HEK293 (cell line): ENCODE measurements at regions not wholly inside any gene's neighbourhood (a gene's known extent, or its start where the extent isn't known, plus 50 kb on each side); places are given as distances from the start of the nearest gene placed in this dataset.

Experiments used
- CTCF ChIA-PET: fragments of 350-600 bp; formaldehyde crosslinking; extraction: SDS; loops from one replicate; lab custom pipeline; 2021; ENCODE audit warnings: antibody characterized with exemption; lab: Yijun Ruan, JAX
- POLR2A ChIA-PET: fragments of 300-600 bp; formaldehyde crosslinking; extraction: SDS; loops from one replicate; lab custom pipeline; 2020; ENCODE audit warnings: antibody characterized with exemption, inconsistent platforms; lab: Yijun Ruan, JAX
- H3K27ac ChIP-seq: fragments of 200-500 bp; sonication (Bioruptor generic); 2 replicates; pipeline ENCODE4 v1.5.1; 2014; ENCODE audit warnings: low read depth, low read length, control low read depth, inconsistent platforms; ENCODE audit errors: extremely low read depth
- H3K36me3 ChIP-seq, 2 experiments: fragments of 200-500 bp in 1 of 2; sonication (Bioruptor generic) in 1 of 2; 1 replicate in 1 of 2; 2 replicates in 1 of 2; pipeline ENCODE4 v1.5.1; 2014 to 2017; ENCODE audit warnings: inconsistent platforms in 2 of 2, low read length in 2 of 2; ENCODE audit not compliant: control insufficient read depth in 2 of 2, insufficient read depth in 1 of 2
- H3K4me1 ChIP-seq: fragments of 200-500 bp; sonication (Bioruptor generic); 2 replicates; pipeline ENCODE4 v1.5.1; 2014; ENCODE audit warnings: mild to moderate bottlenecking, low read length, inconsistent platforms; ENCODE audit not compliant: control insufficient read depth, insufficient read depth
- H3K4me3 ChIP-seq: 2 replicates; pipeline ENCODE4 v1.5.1; 2011; ENCODE audit warnings: low read depth, mild to moderate bottlenecking, control low read depth, low read length, moderate library complexity
- H3K9me3 ChIP-seq: fragments of 200-500 bp; sonication (Bioruptor generic); 2 replicates; pipeline ENCODE4 v1.5.1; 2014; ENCODE audit warnings: low read depth, low read length, inconsistent platforms; ENCODE audit not compliant: control insufficient read depth, insufficient read depth
- GLIS2 ChIP-seq: fragments of 450-650 bp; formaldehyde crosslinking; IDR thresholded peaks from 2 replicates; pipeline ENCODE4 v1.5.1; 2016; ENCODE audit warnings: missing biosample characterization, missing genetic modification characterization
- KLF7 ChIP-seq: fragments of 450-650 bp; formaldehyde crosslinking; IDR thresholded peaks from 2 replicates; pipeline ENCODE4 v1.5.1; 2016; ENCODE audit warnings: missing biosample characterization, missing genetic modification characterization, borderline replicate concordance
- REPIN1 ChIP-seq: fragments of 450-650 bp; formaldehyde crosslinking; IDR thresholded peaks from 2 replicates; pipeline ENCODE4 v1.5.1; 2017; ENCODE audit warnings: missing biosample characterization, missing genetic modification characterization, low read depth
- REST ChIP-seq: fragments of 450-650 bp; formaldehyde crosslinking; IDR thresholded peaks from 2 replicates; pipeline ENCODE4 v1.5.1; 2016; ENCODE audit warnings: missing biosample characterization, missing genetic modification characterization
- SCRT1 ChIP-seq: fragments of 450-650 bp; formaldehyde crosslinking; IDR thresholded peaks from 2 replicates; pipeline ENCODE4 v1.5.1; 2016; ENCODE audit warnings: missing biosample characterization, missing genetic modification characterization, borderline replicate concordance
- SETDB1 ChIP-seq: IDR thresholded peaks from one replicate; pipeline ENCODE4 v1.6.1; 2017; ENCODE audit warnings: mild to moderate bottlenecking, low read length, moderate library complexity, mixed read lengths; ENCODE audit not compliant: insufficient read length
- TSHZ1 ChIP-seq: fragments of 450-650 bp; formaldehyde crosslinking; IDR thresholded peaks from 2 replicates; pipeline ENCODE4 v1.5.1; 2016; ENCODE audit warnings: missing biosample characterization, missing genetic modification characterization, borderline replicate concordance
- ZEB2 ChIP-seq: fragments of 450-650 bp; formaldehyde crosslinking; IDR thresholded peaks from 2 replicates; pipeline ENCODE4 v1.5.1; 2016; ENCODE audit warnings: missing biosample characterization, missing genetic modification characterization
- ZNF140 ChIP-seq: fragments of 450-650 bp; formaldehyde crosslinking; IDR thresholded peaks from 2 replicates; pipeline ENCODE4 v1.5.1; 2016; ENCODE audit warnings: missing biosample characterization, missing genetic modification characterization
- ZNF146 ChIP-seq: fragments of 450-650 bp; formaldehyde crosslinking; IDR thresholded peaks from 2 replicates; pipeline ENCODE4 v1.5.1; 2016; ENCODE audit warnings: missing biosample characterization, missing genetic modification characterization
- ZNF157 ChIP-seq: fragments of 450-650 bp; formaldehyde crosslinking; IDR thresholded peaks from 2 replicates; pipeline ENCODE4 v1.5.1; 2016; ENCODE audit warnings: missing biosample characterization, missing genetic modification characterization
- ZNF184 ChIP-seq: fragments of 450-650 bp; IDR thresholded peaks from 2 replicates; pipeline ENCODE4 v1.5.1; 2018; ENCODE audit warnings: missing biosample characterization, mild to moderate bottlenecking, missing genetic modification characterization
- ZNF19 ChIP-seq: fragments of 450-650 bp; formaldehyde crosslinking; IDR thresholded peaks from 2 replicates; pipeline ENCODE4; 2016; ENCODE audit warnings: missing biosample characterization, missing genetic modification characterization, low read depth
- ZNF214 ChIP-seq: fragments of 450-650 bp; formaldehyde crosslinking; IDR thresholded peaks from 2 replicates; pipeline ENCODE4 v1.5.1; 2017; ENCODE audit warnings: missing biosample characterization, mild to moderate bottlenecking, missing genetic modification characterization, borderline replicate concordance
- ZNF239 ChIP-seq: fragments of 450-650 bp; formaldehyde crosslinking; IDR thresholded peaks from 2 replicates; pipeline ENCODE4 v1.5.1; 2016; ENCODE audit warnings: missing biosample characterization, missing genetic modification characterization
- ZNF555 ChIP-seq: fragments of 450-650 bp; formaldehyde crosslinking; conservative IDR thresholded peaks from 2 replicates; pipeline ENCODE4 v1.5.1; 2017; ENCODE audit warnings: missing biosample characterization, mild to moderate bottlenecking, missing genetic modification characterization, inconsistent platforms
- ZNF560 ChIP-seq: fragments of 450-650 bp; formaldehyde crosslinking; IDR thresholded peaks from 2 replicates; pipeline ENCODE4 v1.5.1; 2017; ENCODE audit warnings: missing biosample characterization, missing genetic modification characterization, borderline replicate concordance
- ZNF561 ChIP-seq: fragments of 450-650 bp; IDR thresholded peaks from 2 replicates; pipeline ENCODE4 v1.5.1; 2018; ENCODE audit warnings: missing biosample characterization, missing genetic modification characterization, borderline replicate concordance
- ZNF585B ChIP-seq: fragments of 450-650 bp; formaldehyde crosslinking; IDR thresholded peaks from 2 replicates; pipeline ENCODE4 v1.5.1; 2016; ENCODE audit warnings: missing biosample characterization, missing genetic modification characterization
- ZNF692 ChIP-seq: fragments of 450-650 bp; formaldehyde crosslinking; IDR thresholded peaks from 2 replicates; pipeline ENCODE4 v1.5.1; 2016; ENCODE audit warnings: missing biosample characterization, missing genetic modification characterization
- ZSCAN23 ChIP-seq: fragments of 450-650 bp; formaldehyde crosslinking; IDR thresholded peaks from 2 replicates; pipeline ENCODE4 v1.5.1; 2016; ENCODE audit warnings: missing biosample characterization, missing genetic modification characterization

DNA sequence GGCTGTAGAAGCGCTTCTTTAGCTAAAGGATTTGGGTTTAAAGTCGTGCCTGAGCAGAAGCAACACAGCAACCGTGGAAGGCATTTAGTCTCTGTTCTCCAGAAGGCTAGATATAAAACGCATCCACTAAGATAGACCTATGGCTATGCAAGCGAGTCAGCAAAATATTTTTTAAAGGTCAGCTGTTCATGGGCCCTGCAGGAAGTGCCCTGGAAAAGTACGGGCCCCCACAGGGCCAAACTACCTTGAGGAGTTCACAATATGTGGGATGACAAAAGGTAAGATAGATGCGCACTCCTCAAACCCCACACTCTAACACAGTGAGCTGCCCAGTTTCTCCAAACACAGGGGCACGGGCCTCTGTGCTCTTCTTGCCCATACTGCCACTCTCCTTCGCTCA, 261.6 kb downstream of the VPS13C start:
- Histone ChIP-seq H3K9me3 (no peaks in the 10 kb centered on the region), H3K27ac (no peak overlapping the region), H3K36me3 (no peaks in the 10 kb centered on the region), H3K4me1 (no peaks in the 10 kb centered on the region), H3K4me3 (no peak overlapping the region)
- POLR2A ChIA-PET, result no interaction called here
- TF ChIP-seq ZNF560 (tag by site-specific recombination) (no peak), ZEB2 (no peak), ZNF239 (tag by site-specific recombination) (no peak), ZNF157 (tag by site-specific recombination) (no peak), ZNF19 (tag by site-specific recombination) (no peak), ZSCAN23 (no peak), GLIS2 (no peak), TSHZ1 (tag by site-specific recombination) (no peak), ZNF140 (tag by site-specific recombination) (no peak), KLF7 (tag by site-specific recombination) (no peak), ZNF184 (tag by site-specific recombination) (no peak), SCRT1 (tag by site-specific recombination) (no peak)
- CTCF ChIA-PET, result interaction anchor here (0.7 to 1.1 kb wide), 2 partner anchors 36 to 242 kb away, joined by 3 read pairs; no protein-coding TSS in a partner anchor

DNA sequence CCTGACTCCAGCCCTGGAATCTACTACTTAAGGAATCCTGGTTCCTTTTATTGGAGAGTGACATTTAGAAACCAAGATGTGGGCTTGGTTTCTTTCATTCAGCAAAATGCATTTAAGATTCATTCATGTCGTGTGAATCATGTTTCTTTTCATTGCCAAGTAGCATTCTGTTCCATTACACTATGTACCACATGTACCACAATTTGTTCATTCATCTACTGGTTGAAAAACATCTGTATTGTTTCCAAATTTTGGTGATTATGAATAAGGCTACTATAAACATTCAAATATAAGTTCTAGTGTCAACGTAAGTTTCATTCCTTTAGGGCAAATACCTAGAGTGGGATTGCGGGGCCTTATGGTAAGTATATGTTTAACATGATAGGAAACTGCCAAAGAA, 264.2 kb downstream of the VPS13C start:
- Histone ChIP-seq H3K4me3 (no peak overlapping the region), H3K27ac (no peak overlapping the region), H3K4me1 (no peaks in the 10 kb centered on the region)
- POLR2A ChIA-PET, result no interaction called here
- TF ChIP-seq ZNF585B (tag by site-specific recombination), result no peak
- TF ChIP-seq ZNF555 (tag by site-specific recombination), result no peak
- no peak for TF ChIP-seq ZNF692 (tag by site-specific recombination)
- TF ChIP-seq ZNF561 (tag by site-specific recombination), result no peak
- no peak for TF ChIP-seq ZNF214 (tag by site-specific recombination)
- TF ChIP-seq SETDB1, result no peak
- no peak for TF ChIP-seq ZNF146 (tag by site-specific recombination)
- TF ChIP-seq REPIN1, result no peak
- TF ChIP-seq REST (tag by site-specific recombination), result no peak
- TF ChIP-seq, all 188 proteins: peak for 0
- CTCF ChIA-PET, result no interaction called here
- Histone ChIP-seq H3K36me3 (no peaks in the 10 kb centered on the region), H3K9me3 (no peaks in the 10 kb centered on the region)
